ENCODE measurements at regions not wholly inside any gene's neighbourhood (a gene's known extent, or its start where the extent isn't known, plus 50 kb on each side); places are given as distances from the start of the nearest gene placed in this dataset.
"Not testable (repeated sequence)": the region's sequence is repeated elsewhere in the genome, so short reads cannot be mapped to it uniquely, and the experiment has no call there.

- no peak for DNase-seq
Measured at GRCh38 chr9:102355982-102356381, 617.5 kb upstream of the GRIN3A start.

GRCh38 chr9:102354041-102354440, 615.6 kb upstream of the GRIN3A start:
- DNase-seq = no peak

- DNase-seq = not testable (repeated sequence)
Measured at GRCh38 chr9:102337471-102337870, 599.0 kb upstream of the GRIN3A start.

GRCh38 chr9:102309379-102309778, 570.9 kb upstream of the GRIN3A start:
- no peak for DNase-seq

- DNase-seq = no peak
Measured at GRCh38 chr9:102295188-102295587, 556.7 kb upstream of the GRIN3A start.

GRCh38 chr9:102273952-102274351, 535.5 kb upstream of the GRIN3A start:
- no peak for DNase-seq

- no peak for DNase-seq
Measured at GRCh38 chr9:102253099-102253498, 514.7 kb upstream of the GRIN3A start.

- no peak for DNase-seq
Measured at GRCh38 chr9:102244916-102245315, 506.5 kb upstream of the GRIN3A start.

GRCh38 chr9:102237520-102237919, 499.1 kb upstream of the GRIN3A start:
- no peak for DNase-seq

GRCh38 chr9:102237094-102237493, 498.6 kb upstream of the GRIN3A start:
- DNase-seq = no peak

GRCh38 chr9:102227416-102227815, 489.0 kb upstream of the GRIN3A start:
- DNase-seq = not testable (repeated sequence)

- DNase-seq = no peak
Measured at GRCh38 chr9:102225841-102226441, 487.5 kb upstream of the GRIN3A start.

- not testable (repeated sequence) for DNase-seq
Measured at GRCh38 chr9:102223320-102224136, 485.1 kb upstream of the GRIN3A start.

- DNase-seq = no peak
Measured at GRCh38 chr9:102209176-102209575, 470.7 kb upstream of the GRIN3A start.

- DNase-seq = no peak
Measured at GRCh38 chr9:102206432-102206831, 468.0 kb upstream of the GRIN3A start.

- no peak for DNase-seq
Measured at GRCh38 chr9:102205251-102205650, 466.8 kb upstream of the GRIN3A start.

- DNase-seq = no peak
Measured at GRCh38 chr9:102202126-102202525, 463.7 kb upstream of the GRIN3A start.

GRCh38 chr9:102185962-102186361, 447.5 kb upstream of the GRIN3A start:
- no peak for DNase-seq

- no peak for DNase-seq
Measured at GRCh38 chr9:102185371-102185770, 446.9 kb upstream of the GRIN3A start.

GRCh38 chr9:102178811-102179210, 440.4 kb upstream of the GRIN3A start:
- no peak for DNase-seq

- DNase-seq = not testable (repeated sequence)
Measured at GRCh38 chr9:102174202-102174601, 435.8 kb upstream of the GRIN3A start.

- no peak for DNase-seq
Measured at GRCh38 chr9:102164247-102164646, 425.8 kb upstream of the GRIN3A start.

- DNase-seq = not testable (repeated sequence)
Measured at GRCh38 chr9:102153081-102153480, 414.6 kb upstream of the GRIN3A start.

GRCh38 chr9:102135768-102136167, 397.3 kb upstream of the GRIN3A start:
- no peak for DNase-seq

- no peak for DNase-seq
Measured at GRCh38 chr9:102124465-102124864, 386.0 kb upstream of the GRIN3A start.

Data from NCI-H2107 (cell line).